ENCODE measurements at regions not wholly inside any gene's neighbourhood (a gene's known extent, or its start where the extent isn't known, plus 50 kb on each side); places are given as distances from the start of the nearest gene placed in this dataset.

GRCh38 chr10:90413196-90413595 lies 444.6 kb downstream of the HTR7 start:
- Histone ChIP-seq H3K9me3 (ENCODE audit: control insufficient read depth, insufficient read depth, low read length) (no peaks in the 10 kb centered on the region), H3K27me3 (ENCODE audit: control insufficient read depth, insufficient read depth, low read length) (no peaks in the 10 kb centered on the region), H3K9ac (ENCODE audit: low read depth, low read length) (no peak overlapping the region), H3K4me1 (ENCODE audit: control insufficient read depth, insufficient read depth, low read length) (peaks cover 6% of the 10 kb centered on the region), H3K36me3 (ENCODE audit: control insufficient read depth, insufficient read depth, low read length) (no peaks in the 10 kb centered on the region), H3K4me3 (ENCODE audit: low read depth, low read length) (no peak overlapping the region)

- Histone ChIP-seq H3K9me3 (ENCODE audit: control insufficient read depth, insufficient read depth, low read length) (no peaks in the 10 kb centered on the region), H3K36me3 (ENCODE audit: control insufficient read depth, insufficient read depth, low read length) (no peaks in the 10 kb centered on the region), H3K27me3 (ENCODE audit: control insufficient read depth, insufficient read depth, low read length) (no peaks in the 10 kb centered on the region), H3K9ac (ENCODE audit: low read depth, low read length) (no peak overlapping the region), H3K4me1 (ENCODE audit: control insufficient read depth, insufficient read depth, low read length) (peaks cover 6% of the 10 kb centered on the region), H3K4me3 (ENCODE audit: low read depth, low read length) (no peak overlapping the region)
Observed at GRCh38 chr10:90414926-90415325, 442.9 kb downstream of the HTR7 start.

GRCh38 chr10:90417029-90417428 lies 440.8 kb downstream of the HTR7 start:
- Histone ChIP-seq H3K9me3 (ENCODE audit: control insufficient read depth, insufficient read depth, low read length) (no peaks in the 10 kb centered on the region), H3K4me1 (ENCODE audit: control insufficient read depth, insufficient read depth, low read length) (peaks cover 6% of the 10 kb centered on the region), H3K4me3 (ENCODE audit: low read depth, low read length) (no peak overlapping the region), H3K27me3 (ENCODE audit: control insufficient read depth, insufficient read depth, low read length) (no peaks in the 10 kb centered on the region), H3K36me3 (ENCODE audit: control insufficient read depth, insufficient read depth, low read length) (no peaks in the 10 kb centered on the region), H3K9ac (ENCODE audit: low read depth, low read length) (no peak overlapping the region)

GRCh38 chr10:90417476-90418210 lies 440.2 kb downstream of the HTR7 start:
- no peak overlapping the region for H3K9ac ChIP-seq (ENCODE audit: low read depth, low read length)
- peaks cover 3% of the 10 kb centered on the region for H3K4me1 ChIP-seq (ENCODE audit: control insufficient read depth, insufficient read depth, low read length)
- no peaks in the 10 kb centered on the region for H3K27me3 ChIP-seq (ENCODE audit: control insufficient read depth, insufficient read depth, low read length)
- no peaks in the 10 kb centered on the region for H3K9me3 ChIP-seq (ENCODE audit: control insufficient read depth, insufficient read depth, low read length)
- H3K36me3 ChIP-seq (ENCODE audit: control insufficient read depth, insufficient read depth, low read length) = no peaks in the 10 kb centered on the region
- no peak overlapping the region for H3K4me3 ChIP-seq (ENCODE audit: low read depth, low read length)

GRCh38 chr10:90418869-90419652 lies 438.8 kb downstream of the HTR7 start:
- peaks cover 3% of the 10 kb centered on the region for H3K4me1 ChIP-seq (ENCODE audit: control insufficient read depth, insufficient read depth, low read length)
- no peak overlapping the region for H3K4me3 ChIP-seq (ENCODE audit: low read depth, low read length)
- no peak overlapping the region for H3K9ac ChIP-seq (ENCODE audit: low read depth, low read length)
- no peaks in the 10 kb centered on the region for H3K36me3 ChIP-seq (ENCODE audit: control insufficient read depth, insufficient read depth, low read length)
- H3K27me3 ChIP-seq (ENCODE audit: control insufficient read depth, insufficient read depth, low read length) = no peaks in the 10 kb centered on the region
- H3K9me3 ChIP-seq (ENCODE audit: control insufficient read depth, insufficient read depth, low read length) = no peaks in the 10 kb centered on the region

GRCh38 chr10:90420637-90421318 lies 437.1 kb downstream of the HTR7 start:
- Histone ChIP-seq H3K4me1 (ENCODE audit: control insufficient read depth, insufficient read depth, low read length) (peaks cover 3% of the 10 kb centered on the region), H3K27me3 (ENCODE audit: control insufficient read depth, insufficient read depth, low read length) (no peaks in the 10 kb centered on the region), H3K9ac (ENCODE audit: low read depth, low read length) (no peak overlapping the region), H3K9me3 (ENCODE audit: control insufficient read depth, insufficient read depth, low read length) (no peaks in the 10 kb centered on the region), H3K4me3 (ENCODE audit: low read depth, low read length) (no peak overlapping the region), H3K36me3 (ENCODE audit: control insufficient read depth, insufficient read depth, low read length) (no peaks in the 10 kb centered on the region)

- Histone ChIP-seq H3K9ac (ENCODE audit: low read depth, low read length) (no peak overlapping the region), H3K4me1 (ENCODE audit: control insufficient read depth, insufficient read depth, low read length) (peaks cover 3% of the 10 kb centered on the region), H3K27me3 (ENCODE audit: control insufficient read depth, insufficient read depth, low read length) (no peaks in the 10 kb centered on the region), H3K4me3 (ENCODE audit: low read depth, low read length) (no peak overlapping the region), H3K9me3 (ENCODE audit: control insufficient read depth, insufficient read depth, low read length) (no peaks in the 10 kb centered on the region), H3K36me3 (ENCODE audit: control insufficient read depth, insufficient read depth, low read length) (no peaks in the 10 kb centered on the region)
Observed at GRCh38 chr10:90421874-90422273, 436.0 kb downstream of the HTR7 start.

GRCh38 chr10:90424730-90425129 lies 433.1 kb downstream of the HTR7 start:
- H3K9me3 ChIP-seq (ENCODE audit: control insufficient read depth, insufficient read depth, low read length) = no peaks in the 10 kb centered on the region
- H3K4me1 ChIP-seq (ENCODE audit: control insufficient read depth, insufficient read depth, low read length) = no peaks in the 10 kb centered on the region
- H3K4me3 ChIP-seq (ENCODE audit: low read depth, low read length) = no peak overlapping the region
- no peaks in the 10 kb centered on the region for H3K27me3 ChIP-seq (ENCODE audit: control insufficient read depth, insufficient read depth, low read length)
- no peak overlapping the region for H3K9ac ChIP-seq (ENCODE audit: low read depth, low read length)
- H3K36me3 ChIP-seq (ENCODE audit: control insufficient read depth, insufficient read depth, low read length) = no peaks in the 10 kb centered on the region

GRCh38 chr10:90430186-90430585 lies 427.7 kb downstream of the HTR7 start:
- no peak overlapping the region for H3K4me3 ChIP-seq (ENCODE audit: low read depth, low read length)
- no peaks in the 10 kb centered on the region for H3K9me3 ChIP-seq (ENCODE audit: control insufficient read depth, insufficient read depth, low read length)
- H3K27me3 ChIP-seq (ENCODE audit: control insufficient read depth, insufficient read depth, low read length) = no peaks in the 10 kb centered on the region
- H3K9ac ChIP-seq (ENCODE audit: low read depth, low read length) = no peak overlapping the region
- H3K36me3 ChIP-seq (ENCODE audit: control insufficient read depth, insufficient read depth, low read length) = no peaks in the 10 kb centered on the region
- H3K4me1 ChIP-seq (ENCODE audit: control insufficient read depth, insufficient read depth, low read length) = no peaks in the 10 kb centered on the region

- Histone ChIP-seq H3K4me3 (ENCODE audit: low read depth, low read length) (no peak overlapping the region), H3K9ac (ENCODE audit: low read depth, low read length) (no peak overlapping the region), H3K36me3 (ENCODE audit: control insufficient read depth, insufficient read depth, low read length) (no peaks in the 10 kb centered on the region), H3K4me1 (ENCODE audit: control insufficient read depth, insufficient read depth, low read length) (no peaks in the 10 kb centered on the region), H3K27me3 (ENCODE audit: control insufficient read depth, insufficient read depth, low read length) (no peaks in the 10 kb centered on the region), H3K9me3 (ENCODE audit: control insufficient read depth, insufficient read depth, low read length) (no peaks in the 10 kb centered on the region)
Observed at GRCh38 chr10:90432866-90433265, 425.0 kb downstream of the HTR7 start.

- Histone ChIP-seq H3K36me3 (ENCODE audit: control insufficient read depth, insufficient read depth, low read length) (no peaks in the 10 kb centered on the region), H3K9ac (ENCODE audit: low read depth, low read length) (no peak overlapping the region), H3K4me3 (ENCODE audit: low read depth, low read length) (no peak overlapping the region), H3K4me1 (ENCODE audit: control insufficient read depth, insufficient read depth, low read length) (no peaks in the 10 kb centered on the region), H3K27me3 (ENCODE audit: control insufficient read depth, insufficient read depth, low read length) (no peaks in the 10 kb centered on the region), H3K9me3 (ENCODE audit: control insufficient read depth, insufficient read depth, low read length) (no peaks in the 10 kb centered on the region)
Observed at GRCh38 chr10:90435296-90435695, 422.5 kb downstream of the HTR7 start.
